G401.6 (cell line): ENCODE measurements at regions not wholly inside any gene's neighbourhood (a gene's known extent, or its start where the extent isn't known, plus 50 kb on each side); places are given as distances from the start of the nearest gene placed in this dataset.

ENCODE experiments used
- FAIRE-seq: peaks from 2 replicates; lab custom pipeline; 2012; peaks lifted over from hg19 to GRCh38; lab: Jason Lieb, UNC

GRCh38 chr2:2639251-2640139 is 308.4 kb upstream of the MYT1L start:
- FAIRE-seq: no peak

GRCh38 chr2:2638547-2639220 is 307.6 kb upstream of the MYT1L start:
- FAIRE-seq: no peak

- no peak for FAIRE-seq
Measured at GRCh38 chr2:2636813-2637212, 305.7 kb upstream of the MYT1L start.

GRCh38 chr2:2635025-2635528 is 304.0 kb upstream of the MYT1L start:
- no peak for FAIRE-seq

GRCh38 chr2:2633017-2633416 is 301.9 kb upstream of the MYT1L start:
- no peak for FAIRE-seq

- FAIRE-seq: no peak
Measured at GRCh38 chr2:2623939-2624338, 292.9 kb upstream of the MYT1L start.

GRCh38 chr2:2621855-2622254 is 290.8 kb upstream of the MYT1L start:
- no peak for FAIRE-seq

- no peak for FAIRE-seq
Measured at GRCh38 chr2:2620604-2621003, 289.5 kb upstream of the MYT1L start.

GRCh38 chr2:2619995-2620394 is 288.9 kb upstream of the MYT1L start:
- no peak for FAIRE-seq

GRCh38 chr2:2614452-2614851 is 283.4 kb upstream of the MYT1L start:
- no peak for FAIRE-seq

- FAIRE-seq: peak; percentile 96
Measured at GRCh38 chr2:2613279-2614199, 282.5 kb upstream of the MYT1L start.

GRCh38 chr2:2610751-2611150 is 279.7 kb upstream of the MYT1L start:
- peak; percentile 27 for FAIRE-seq

GRCh38 chr2:2600366-2600765 is 269.3 kb upstream of the MYT1L start:
- FAIRE-seq: no peak

GRCh38 chr2:2599441-2599840 is 268.4 kb upstream of the MYT1L start:
- no peak for FAIRE-seq

- FAIRE-seq: no peak
Measured at GRCh38 chr2:2597712-2598111, 266.6 kb upstream of the MYT1L start.

GRCh38 chr2:2591542-2591940 is 260.5 kb upstream of the MYT1L start:
- no peak for FAIRE-seq

GRCh38 chr2:2590841-2591541 is 259.9 kb upstream of the MYT1L start:
- FAIRE-seq: no peak

- FAIRE-seq: no peak
Measured at GRCh38 chr2:2590141-2590540, 259.1 kb upstream of the MYT1L start.

- FAIRE-seq: no peak
Measured at GRCh38 chr2:2588777-2589176, 257.7 kb upstream of the MYT1L start.

- no peak for FAIRE-seq
Measured at GRCh38 chr2:2587354-2587753, 256.3 kb upstream of the MYT1L start.

GRCh38 chr2:2586931-2587330 is 255.9 kb upstream of the MYT1L start:
- FAIRE-seq: no peak
